Loucy (cell line): ENCODE measurements at regions not wholly inside any gene's neighbourhood (a gene's known extent, or its start where the extent isn't known, plus 50 kb on each side); places are given as distances from the start of the nearest gene placed in this dataset.

Source experiments
- H2AFZ ChIP-seq: fragments of 200-600 bp; sonication (generic); 2 replicates; pipeline ENCODE4 v1.6.0; 2016; ENCODE audit warnings: antibody characterized with exemption, mild to moderate bottlenecking, low read length, moderate library complexity
- H3F3A ChIP-seq: fragments of 200-600 bp; 2 replicates; pipeline ENCODE4 v1.6.0; 2016; ENCODE audit warnings: antibody characterized with exemption, low read depth, mild to moderate bottlenecking
- H3K27me3 ChIP-seq: fragments of 200-600 bp; sonication (generic); 2 replicates; pipeline ENCODE4 v1.6.1; 2014; ENCODE audit warnings: low read length, mild to moderate bottlenecking; ENCODE audit not compliant: insufficient read depth, poor library complexity, severe bottlenecking
- H3K36me3 ChIP-seq: fragments of 200-600 bp; sonication (generic); 2 replicates; pipeline ENCODE4 v1.6.1; 2016; ENCODE audit warnings: low read length; ENCODE audit not compliant: insufficient read depth
- H3K4me1 ChIP-seq: fragments of 200-600 bp; sonication (generic); 2 replicates; pipeline ENCODE4 v1.5.1; 2014; ENCODE audit warnings: low read length, mild to moderate bottlenecking; ENCODE audit not compliant: insufficient read depth, poor library complexity, severe bottlenecking
- H3K4me2 ChIP-seq: fragments of 200-600 bp; sonication (generic); 2 replicates; pipeline ENCODE4 v1.6.0; 2014; ENCODE audit warnings: antibody characterized with exemption, low read length, low read depth, mild to moderate bottlenecking; ENCODE audit not compliant: poor library complexity, severe bottlenecking
- H3K4me3 ChIP-seq: fragments of 200-600 bp; sonication (generic); 2 replicates; pipeline ENCODE4 v1.5.1; 2014; ENCODE audit warnings: low read length, mild to moderate bottlenecking, mixed read lengths; ENCODE audit not compliant: poor library complexity, severe bottlenecking
- H3K79me2 ChIP-seq: fragments of 200-600 bp; sonication (generic); 2 replicates; pipeline ENCODE4 v1.6.1; 2014; ENCODE audit warnings: low read length; ENCODE audit not compliant: insufficient read depth
- H3K9ac ChIP-seq: fragments of 200-600 bp; sonication (generic); 2 replicates; pipeline ENCODE4 v1.6.0; 2014; ENCODE audit warnings: mild to moderate bottlenecking, low read depth, low read length, moderate library complexity; ENCODE audit not compliant: poor library complexity, severe bottlenecking
- H3K9me2 ChIP-seq: fragments of 200-600 bp; sonication (generic); replicated peaks from 2 replicates; pipeline ENCODE4 v1.6.1; 2016; ENCODE audit warnings: low read depth, low read length, mixed read lengths
- H3K9me3 ChIP-seq: fragments of 200-600 bp; sonication (generic); 2 replicates; pipeline ENCODE4 v1.6.1; 2014; ENCODE audit warnings: mild to moderate bottlenecking, antibody characterized with exemption, low read length, low read depth; ENCODE audit not compliant: insufficient read depth
- H4K20me1 ChIP-seq: fragments of 200-600 bp; sonication (generic); 2 replicates; pipeline ENCODE4 v1.6.0; 2014; ENCODE audit warnings: antibody characterized with exemption, low read length, mild to moderate bottlenecking; ENCODE audit not compliant: insufficient read depth, poor library complexity, severe bottlenecking
- CTCF ChIP-seq: fragments of 200-600 bp; sonication (generic); conservative IDR thresholded peaks from 2 replicates; pipeline ENCODE4 v1.5.1; 2014; ENCODE audit warnings: mild to moderate bottlenecking, antibody characterized with exemption, low read length
- EZH2phosphoT487 ChIP-seq: fragments of 200-600 bp; IDR thresholded peaks from 2 replicates; pipeline ENCODE4 v1.6.1; 2018; ENCODE audit warnings: antibody characterized with exemption, mild to moderate bottlenecking, moderate library complexity, borderline replicate concordance

GRCh38 chr12:13584541-13584940, 388.0 kb downstream of the EMP1 start:
- Histone ChIP-seq H2AFZ (no peak overlapping the region), H3K9ac (no peak overlapping the region), H3K79me2 (no peaks in the 10 kb centered on the region), H3K4me2 (no peak overlapping the region), H3K9me3 (no peaks in the 10 kb centered on the region), H3K36me3 (no peaks in the 10 kb centered on the region), H3K4me3 (no peak overlapping the region), H3K27me3 (no peaks in the 10 kb centered on the region), H3K4me1 (no peaks in the 10 kb centered on the region), H3F3A (no peaks in the 10 kb centered on the region), H4K20me1 (no peaks in the 10 kb centered on the region), H3K9me2 (no peaks in the 10 kb centered on the region)
- no peak for TF ChIP-seq CTCF
- TF ChIP-seq EZH2phosphoT487 = no peak

GRCh38 chr12:13583630-13584029, 387.1 kb downstream of the EMP1 start:
- Histone ChIP-seq H3F3A (no peaks in the 10 kb centered on the region), H2AFZ (no peak overlapping the region), H3K9me2 (no peaks in the 10 kb centered on the region), H3K9me3 (no peaks in the 10 kb centered on the region), H3K79me2 (no peaks in the 10 kb centered on the region), H3K4me2 (no peak overlapping the region), H3K27me3 (no peaks in the 10 kb centered on the region), H3K36me3 (no peaks in the 10 kb centered on the region), H3K4me1 (no peaks in the 10 kb centered on the region), H3K9ac (no peak overlapping the region), H4K20me1 (no peaks in the 10 kb centered on the region), H3K4me3 (no peak overlapping the region)
- TF ChIP-seq EZH2phosphoT487 (no peak), CTCF (no peak)

GRCh38 chr12:13582421-13582820, 385.9 kb downstream of the EMP1 start:
- Histone ChIP-seq H3K4me1 (no peaks in the 10 kb centered on the region), H2AFZ (no peak overlapping the region), H3K9ac (no peak overlapping the region), H3K27me3 (no peaks in the 10 kb centered on the region), H3K9me2 (no peaks in the 10 kb centered on the region), H3K79me2 (no peaks in the 10 kb centered on the region), H3K4me3 (no peak overlapping the region), H3K4me2 (no peak overlapping the region), H3K36me3 (no peaks in the 10 kb centered on the region), H4K20me1 (no peaks in the 10 kb centered on the region), H3F3A (no peaks in the 10 kb centered on the region), H3K9me3 (no peaks in the 10 kb centered on the region)
- TF ChIP-seq CTCF (no peak), EZH2phosphoT487 (no peak)
